ENCODE measurements at regions not wholly inside any gene's neighbourhood (a gene's known extent, or its start where the extent isn't known, plus 50 kb on each side); places are given as distances from the start of the nearest gene placed in this dataset.
"Not testable (repeated sequence)": the region's sequence is repeated elsewhere in the genome, so short reads cannot be mapped to it uniquely, and the experiment has no call there.

GRCh38 chr3:177827511-177828207 is 630.4 kb upstream of the TBL1XR1 start:
- no peak for DNase-seq (ENCODE audit: low read depth in 2 of 2, low spot score in 1 of 2)

GRCh38 chr3:177828208-177828565 is 630.9 kb upstream of the TBL1XR1 start:
- DNase-seq (ENCODE audit: low read depth in 2 of 2, low spot score in 1 of 2) = no peak

- DNase-seq (ENCODE audit: low read depth in 2 of 2, low spot score in 1 of 2) = no peak
Observed at GRCh38 chr3:177830411-177830849, 633.1 kb upstream of the TBL1XR1 start.

- no peak for DNase-seq (ENCODE audit: low read depth in 2 of 2, low spot score in 1 of 2)
Observed at GRCh38 chr3:177831361-177831760, 634.1 kb upstream of the TBL1XR1 start.

- no peak for DNase-seq (ENCODE audit: low read depth in 2 of 2, low spot score in 1 of 2)
Observed at GRCh38 chr3:177832880-177833279, 635.6 kb upstream of the TBL1XR1 start.

GRCh38 chr3:177833332-177833731 is 636.0 kb upstream of the TBL1XR1 start:
- no peak for DNase-seq (ENCODE audit: low read depth in 2 of 2, low spot score in 1 of 2)

GRCh38 chr3:177835008-177835407 is 637.7 kb upstream of the TBL1XR1 start:
- DNase-seq (ENCODE audit: low read depth in 2 of 2, low spot score in 1 of 2) = no peak

GRCh38 chr3:177835917-177836316 is 638.6 kb upstream of the TBL1XR1 start:
- no peak for DNase-seq (ENCODE audit: low read depth in 2 of 2, low spot score in 1 of 2)

- no peak for DNase-seq (ENCODE audit: low read depth in 2 of 2, low spot score in 1 of 2)
Observed at GRCh38 chr3:177836671-177837070, 639.4 kb upstream of the TBL1XR1 start.

- no peak for DNase-seq (ENCODE audit: low read depth in 2 of 2, low spot score in 1 of 2)
Observed at GRCh38 chr3:177837951-177838655, 640.8 kb upstream of the TBL1XR1 start.

GRCh38 chr3:177838766-177839350 is 641.6 kb upstream of the TBL1XR1 start:
- DNase-seq (ENCODE audit: low read depth in 2 of 2, low spot score in 1 of 2) = no peak

- no peak for DNase-seq (ENCODE audit: low read depth in 2 of 2, low spot score in 1 of 2)
Observed at GRCh38 chr3:177842302-177842701, 645.0 kb upstream of the TBL1XR1 start.

- no peak for DNase-seq (ENCODE audit: low read depth in 2 of 2, low spot score in 1 of 2)
Observed at GRCh38 chr3:177842743-177843734, 645.8 kb upstream of the TBL1XR1 start.

GRCh38 chr3:177852001-177852807 is 654.9 kb upstream of the TBL1XR1 start:
- DNase-seq (ENCODE audit: low read depth in 2 of 2, low spot score in 1 of 2) = no peak

GRCh38 chr3:177855021-177855420 is 657.7 kb upstream of the TBL1XR1 start:
- DNase-seq (ENCODE audit: low read depth in 2 of 2, low spot score in 1 of 2) = no peak

- no peak for DNase-seq (ENCODE audit: low read depth in 2 of 2, low spot score in 1 of 2)
Observed at GRCh38 chr3:177860184-177860583, 662.9 kb upstream of the TBL1XR1 start.

- no peak for DNase-seq (ENCODE audit: low read depth in 2 of 2, low spot score in 1 of 2)
Observed at GRCh38 chr3:177862962-177863491, 665.7 kb upstream of the TBL1XR1 start.

- DNase-seq (ENCODE audit: low read depth in 2 of 2, low spot score in 1 of 2) = not testable (repeated sequence)
Observed at GRCh38 chr3:177871267-177871666, 665.0 kb upstream of the KCNMB2 start.

GRCh38 chr3:177878192-177878591 is 658.0 kb upstream of the KCNMB2 start:
- no peak for DNase-seq (ENCODE audit: low read depth in 2 of 2, low spot score in 1 of 2)

- DNase-seq (ENCODE audit: low read depth in 2 of 2, low spot score in 1 of 2) = no peak
Observed at GRCh38 chr3:177878957-177879356, 657.3 kb upstream of the KCNMB2 start.
